ENCODE measurements at regions not wholly inside any gene's neighbourhood (a gene's known extent, or its start where the extent isn't known, plus 50 kb on each side); places are given as distances from the start of the nearest gene placed in this dataset.

GRCh38 chr19:13629687-13630357 is 123.5 kb upstream of the CACNA1A start:
- no peaks in the 10 kb centered on the region for H3K9me1 ChIP-seq (replicated peaks; ENCODE audit: control insufficient read depth, extremely low read depth, insufficient read depth, low read length)
- CTCF ChIA-PET = interaction anchor here (0.6 to 1.6 kb wide), 3 partner anchors 24 to 417 kb away, joined by 3 to 5 read pairs (median 3); no protein-coding TSS in a partner anchor
- no peak for TF ChIP-seq EZH2 (IDR thresholded peaks at IDR 0.05; ENCODE audit: borderline replicate concordance, low read depth, low read length, severe bottlenecking)
- TF ChIP-seq GATA2 (IDR thresholded peaks at IDR 0.05; ENCODE audit: insufficient read depth, insufficient read length, low read depth, low read length) = no peak
- TF ChIP-seq, protein P1, sequence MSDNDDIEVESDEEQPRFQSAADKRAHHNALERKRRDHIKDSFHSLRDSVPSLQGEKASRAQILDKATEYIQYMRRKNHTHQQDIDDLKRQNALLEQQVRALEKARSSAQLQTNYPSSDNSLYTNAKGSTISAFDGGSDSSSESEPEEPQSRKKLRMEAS (IDR thresholded peaks at IDR 0.05; ENCODE audit: insufficient read depth, insufficient read length) = no peak
- TF ChIP-seq POLR2A (IDR thresholded peaks at IDR 0.05; ENCODE audit: low read depth, low read length) = no peak
- dilution Hi-C loops (cut with MboI; ENCODE audit: extremely low pct_ligation_motif_present, low sequenced_read_pairs) (no loop called here), intact Hi-C loops (cut with micrococcal nuclease) (no loop called here)
- POLR2A ChIA-PET = no interaction called here
- H3K4me2 ChIP-seq (ENCODE audit: insufficient read depth, low read length) = no peak overlapping the region
- no peaks in the 10 kb centered on the region for H3K36me3 ChIP-seq (ENCODE audit: control insufficient read depth in 2 of 2, extremely low read depth in 1 of 2, insufficient read depth in 2 of 2, low read length in 2 of 2)
- H3K9me3 ChIP-seq (replicated peaks; ENCODE audit: control insufficient read depth, insufficient read depth, low read length) = no peaks in the 10 kb centered on the region
- no peaks in the 10 kb centered on the region for H3K79me2 ChIP-seq (ENCODE audit: control insufficient read depth, insufficient read depth, low read length)
- no TSS peak for BruUV-seq (replicated peaks)
- H3K27me3 ChIP-seq (ENCODE audit: control insufficient read depth in 2 of 2, insufficient read depth in 2 of 2, low read length in 2 of 2) = peaks cover 0 to 2% of the 10 kb centered on the region in 2 experiments
- H3K4me1 ChIP-seq (ENCODE audit: control insufficient read depth, extremely low read depth, insufficient read depth, low read length) = no peaks in the 10 kb centered on the region
- no peak overlapping the region for H3K27ac ChIP-seq (ENCODE audit: insufficient read depth, low read depth, low read length)
- no peak overlapping the region for H2AFZ ChIP-seq (ENCODE audit: low read depth, low read length)
- no peak overlapping the region for H3K4me3 ChIP-seq (replicated peaks in 1 of 3; ENCODE audit: insufficient read depth in 1 of 3, low read depth in 1 of 3, low read length in 3 of 3)
- no peaks in the 10 kb centered on the region for H4K20me1 ChIP-seq (replicated peaks; ENCODE audit: control insufficient read depth, extremely low read depth, insufficient read depth, low read length)
- no peak for DNase-seq (ENCODE audit: low read depth, low spot score)
- FAIRE-seq = no peak
- H3K9ac ChIP-seq (replicated peaks; ENCODE audit: extremely low read depth, insufficient read depth, low read length) = no peak overlapping the region

DNA sequence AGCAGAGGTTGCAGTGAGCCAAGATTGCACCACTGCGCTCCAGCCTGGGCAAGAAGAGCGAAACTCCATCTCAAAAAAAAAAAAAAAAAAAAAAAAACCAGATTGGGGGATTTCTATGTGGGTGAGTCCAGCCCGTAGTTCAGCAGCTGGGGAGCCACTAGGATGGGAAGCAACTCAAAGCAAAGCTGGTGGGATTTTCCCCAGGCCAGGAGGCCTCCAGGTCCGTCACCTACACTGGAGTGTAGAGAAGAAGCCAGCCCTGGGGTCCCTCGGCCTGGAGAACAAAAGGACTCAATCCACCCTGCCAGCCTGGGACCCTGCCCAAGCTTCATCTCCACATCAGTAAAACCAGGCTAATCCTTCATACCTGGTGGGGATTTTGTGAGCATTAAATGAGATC is 121.3 kb upstream of the CACNA1A start:
- no peak overlapping the region for H3K27ac ChIP-seq (ENCODE audit: insufficient read depth, low read depth, low read length)

More for the DNA sequence above, 121.3 kb upstream of the CACNA1A start:
- TF ChIP-seq GATA2 (IDR thresholded peaks at IDR 0.05; ENCODE audit: insufficient read depth, insufficient read length, low read depth, low read length) = no peak
- Histone ChIP-seq H3K79me2 (ENCODE audit: control insufficient read depth, insufficient read depth, low read length) (no peaks in the 10 kb centered on the region), H3K9me1 (replicated peaks; ENCODE audit: control insufficient read depth, extremely low read depth, insufficient read depth, low read length) (no peaks in the 10 kb centered on the region), H3K4me2 (ENCODE audit: insufficient read depth, low read length) (no peak overlapping the region), H3K4me1 (ENCODE audit: control insufficient read depth, extremely low read depth, insufficient read depth, low read length) (no peaks in the 10 kb centered on the region), H3K27me3 (ENCODE audit: control insufficient read depth in 2 of 2, insufficient read depth in 2 of 2, low read length in 2 of 2) (peaks cover 7 to 8% of the 10 kb centered on the region in 2 experiments), H3K4me3 (replicated peaks in 1 of 3; ENCODE audit: insufficient read depth in 1 of 3, low read depth in 1 of 3, low read length in 3 of 3) (no peak overlapping the region), H3K9me3 (replicated peaks; ENCODE audit: control insufficient read depth, insufficient read depth, low read length) (no peaks in the 10 kb centered on the region), H3K36me3 (ENCODE audit: control insufficient read depth in 2 of 2, extremely low read depth in 1 of 2, insufficient read depth in 2 of 2, low read length in 2 of 2) (no peaks in the 10 kb centered on the region), H3K9ac (replicated peaks; ENCODE audit: extremely low read depth, insufficient read depth, low read length) (no peak overlapping the region), H4K20me1 (replicated peaks; ENCODE audit: control insufficient read depth, extremely low read depth, insufficient read depth, low read length) (no peaks in the 10 kb centered on the region), H2AFZ (ENCODE audit: low read depth, low read length) (no peak overlapping the region)
- intact Hi-C loops (cut with micrococcal nuclease) (no loop called here), dilution Hi-C loops (cut with MboI; ENCODE audit: extremely low pct_ligation_motif_present, low sequenced_read_pairs) (no loop called here)
- CTCF ChIA-PET = interaction anchor here (1.6 kb wide), 1 partner anchor 94 kb away, joined by 5 read pairs; no protein-coding TSS in a partner anchor
- FAIRE-seq (no peak), DNase-seq (ENCODE audit: low read depth, low spot score) (no peak)
- no TSS peak for BruUV-seq (replicated peaks)
- POLR2A ChIA-PET = no interaction called here
